Panc1 (cell line): ENCODE measurements at regions not wholly inside any gene's neighbourhood (a gene's known extent, or its start where the extent isn't known, plus 50 kb on each side); places are given as distances from the start of the nearest gene placed in this dataset.
"Not testable (repeated sequence)": the region's sequence is repeated elsewhere in the genome, so short reads cannot be mapped to it uniquely, and the experiment has no call there.

ENCODE experiments used
- ATAC-seq: fragments of 200-7000 bp; cut with Tn5 transposase; 2 replicates; pipeline ENCODE4 v1.9.1; 2020; ENCODE audit warnings: mild to moderate bottlenecking, moderate library complexity
- BruUV-seq: library from RNA; stranded (reverse); fragments of 400-500 nt; replicated peaks from 2 replicates; lab custom pipeline; 2021; lab: Mats Ljungman, UMichigan
- CTCF ChIA-PET: fragments of 300-600 bp; sonication (Branson Sonifier 250); formaldehyde crosslinking; loops from one replicate; lab custom pipeline; 2022; ENCODE audit warnings: antibody characterized with exemption; lab: Charles Lee
- POLR2A ChIA-PET: fragments of 300-600 bp; sonication (Branson Sonifier 250); formaldehyde crosslinking; loops from one replicate; lab custom pipeline; 2022; ENCODE audit warnings: antibody characterized with exemption; lab: Charles Lee
- DNase-seq: peaks from one replicate; pipeline ENCODE4 v3.0.0-alpha.2; 2010; ENCODE audit warnings: low read depth, low spot score
- H3K27ac ChIP-seq: 2 replicates; pipeline ENCODE4 v1.5.1; 2011; ENCODE audit warnings: mild to moderate bottlenecking, low read length, inconsistent platforms
- H3K27me3 ChIP-seq: fragments of 200-500 bp; sonication (Bioruptor generic); 2 replicates; pipeline ENCODE4 v1.6.0; 2014; ENCODE audit warnings: low read length, inconsistent platforms; ENCODE audit not compliant: control insufficient read depth, insufficient read depth
- H3K36me3 ChIP-seq: fragments of 200-500 bp; sonication (Bioruptor generic); 2 replicates; pipeline ENCODE4 v1.5.1; 2014; ENCODE audit warnings: inconsistent platforms, mild to moderate bottlenecking, low read length, moderate library complexity; ENCODE audit not compliant: control insufficient read depth, insufficient read depth
- H3K4me1 ChIP-seq: 2 replicates; pipeline ENCODE4 v1.5.1; 2011; ENCODE audit warnings: inconsistent platforms, mild to moderate bottlenecking, low read length, moderate library complexity; ENCODE audit not compliant: control insufficient read depth, insufficient read depth
- H3K4me3 ChIP-seq, 2 experiments: 2 replicates each; pipeline ENCODE4 v1.5.1; 2011 to 2012; ENCODE audit warnings: low read depth in 2 of 2, low read length in 2 of 2, mild to moderate bottlenecking in 2 of 2, inconsistent platforms in 1 of 2, moderate library complexity in 1 of 2
- H3K9me3 ChIP-seq: fragments of 200-500 bp; sonication (Bioruptor generic); 2 replicates; pipeline ENCODE4 v1.5.1; 2014; ENCODE audit warnings: low read depth, mild to moderate bottlenecking, inconsistent platforms, low read length, moderate library complexity; ENCODE audit not compliant: control insufficient read depth, insufficient read depth
- CTCF ChIP-seq: fragments of 450-650 bp; IDR thresholded peaks from 2 replicates; pipeline ENCODE4 v1.5.1; 2017; ENCODE audit warnings: mild to moderate bottlenecking
- POLR2AphosphoS5 ChIP-seq: IDR thresholded peaks from 2 replicates; pipeline ENCODE4 v1.6.1; 2012; ENCODE audit warnings: mild to moderate bottlenecking, low read depth, low read length, moderate library complexity
- REST ChIP-seq, 2 experiments: IDR thresholded peaks; 2 replicates each; pipeline ENCODE4 v1.6.1; 2011 to 2012; ENCODE audit warnings: low read depth in 2 of 2, control low read depth in 1 of 2, low read length in 1 of 2, mild to moderate bottlenecking in 1 of 2, moderate library complexity in 1 of 2; ENCODE audit not compliant: insufficient read depth in 1 of 2
- SIN3A ChIP-seq: IDR thresholded peaks from 2 replicates; pipeline ENCODE4 v1.6.1; 2012; ENCODE audit warnings: low read depth, mild to moderate bottlenecking, low read length, moderate library complexity, borderline replicate concordance; ENCODE audit not compliant: insufficient read depth
- TCF7L2 ChIP-seq: IDR thresholded peaks from 2 replicates; pipeline ENCODE4 v1.6.1; 2011; ENCODE audit warnings: mild to moderate bottlenecking, low read depth, low read length, inconsistent platforms
- in situ Hi-C: cut with HindIII; loops from 2 replicates; pipeline ENCODE4 v1.10.0; 2016; ENCODE audit warnings: low sequenced_read_pairs, low pct_unique_long_range_greater_than_20kb
- intact Hi-C: fragments of 100-400 bp; cut with micrococcal nuclease; formaldehyde crosslinking; loops from one replicate; pipeline ENCODE4 v1.10.0; 2022; ENCODE audit not compliant: unreplicated experiment

- no peak overlapping the region for H3K27ac ChIP-seq
- no peak for TF ChIP-seq TCF7L2
- TF ChIP-seq REST (IDR thresholded peaks at IDR 0.05; ENCODE audit: insufficient read depth in 1 of 2, low read depth in 2 of 2, low read length in 1 of 2) = no peak
- TF ChIP-seq CTCF = no peak
- no peak for TF ChIP-seq POLR2AphosphoS5
- TF ChIP-seq SIN3A = no peak
- in situ Hi-C loops = no loop called here
- no peaks in the 10 kb centered on the region for H3K36me3 ChIP-seq
- intact Hi-C loops = no loop called here
- H3K4me3 ChIP-seq = no peak overlapping the region
- peaks cover 10% of the 10 kb centered on the region; the same call in 1 of the 2 replicates for H3K9me3 ChIP-seq
- no peaks in the 10 kb centered on the region; the same call in 1 of the 2 replicates for H3K27me3 ChIP-seq
- ATAC-seq = no peak
- H3K4me1 ChIP-seq = no peaks in the 10 kb centered on the region
- DNase-seq = no peak
- ChIA-PET CTCF (no interaction called here), POLR2A (interaction anchor here (0.6 kb wide), 1 partner anchor 9 kb away, joined by 3 read pairs; no protein-coding TSS in a partner anchor)
- BruUV-seq = no TSS peak
Measured at GRCh38 chr12:25710128-25710527, 157.0 kb upstream of the LMNTD1 start.

- intact Hi-C loops, H3K36me3 ChIP-seq, CTCF ChIA-PET, DNase-seq, H3K4me1 ChIP-seq, BruUV-seq, ATAC-seq, H3K27me3 ChIP-seq, H3K27ac ChIP-seq, in situ Hi-C loops, POLR2A ChIA-PET, H3K4me3 ChIP-seq: not testable (repeated sequence)
- peaks cover 10% of the 10 kb centered on the region; the same call in 1 of the 2 replicates for H3K9me3 ChIP-seq
Measured at GRCh38 chr12:25710938-25711605, 158.0 kb upstream of the LMNTD1 start.

- Histone ChIP-seq H3K4me3 (no peak overlapping the region), H3K9me3 (peaks cover 10% of the 10 kb centered on the region; the same call in 1 of the 2 replicates), H3K36me3 (no peaks in the 10 kb centered on the region), H3K27ac (no peak overlapping the region), H3K27me3 (no peaks in the 10 kb centered on the region; the same call in 1 of the 2 replicates), H3K4me1 (no peaks in the 10 kb centered on the region)
- POLR2A ChIA-PET = interaction anchor here (0.6 kb wide), 1 partner anchor 71 kb away, joined by 3 read pairs; no protein-coding TSS in a partner anchor
- ATAC-seq = no peak
- BruUV-seq = no TSS peak
- intact Hi-C loops = no loop called here
- CTCF ChIA-PET = no interaction called here
- no peak for TF ChIP-seq SIN3A
- no peak for TF ChIP-seq TCF7L2
- TF ChIP-seq POLR2AphosphoS5 = no peak
- TF ChIP-seq REST (IDR thresholded peaks at IDR 0.05; ENCODE audit: insufficient read depth in 1 of 2, low read depth in 2 of 2, low read length in 1 of 2) = no peak
- no peak for TF ChIP-seq CTCF
- in situ Hi-C loops = no loop called here
- no peak for DNase-seq
Measured at GRCh38 chr12:25712169-25712568, 159.1 kb upstream of the LMNTD1 start.
